Adipocyte (in vitro differentiated cells): ENCODE measurements at regions not wholly inside any gene's neighbourhood (a gene's known extent, or its start where the extent isn't known, plus 50 kb on each side); places are given as distances from the start of the nearest gene placed in this dataset.

Experiments used
- DNase-seq: peaks from one replicate; pipeline ENCODE4 v3.0.0-alpha.2; 2015; ENCODE audit warnings: low read depth
- H3K27me3 ChIP-seq: replicated peaks from 2 replicates; pipeline ENCODE4 v1.7.0; 2013; ENCODE audit warnings: mild to moderate bottlenecking, low read length, moderate library complexity; ENCODE audit not compliant: control insufficient read depth, insufficient read depth
- H3K36me3 ChIP-seq: 2 replicates; pipeline ENCODE4 v1.7.0; 2013; ENCODE audit warnings: low read length, mild to moderate bottlenecking, moderate library complexity; ENCODE audit not compliant: control insufficient read depth, insufficient read depth, severe bottlenecking
- H3K4me1 ChIP-seq: 2 replicates; pipeline ENCODE4 v1.7.0; 2013; ENCODE audit warnings: mild to moderate bottlenecking, low read length, moderate library complexity; ENCODE audit not compliant: control insufficient read depth, insufficient read depth
- H3K4me3 ChIP-seq: 2 replicates; pipeline ENCODE4 v1.7.0; 2013; ENCODE audit warnings: mild to moderate bottlenecking, low read length, moderate library complexity
- H3K9ac ChIP-seq: 2 replicates; pipeline ENCODE4 v1.7.0; 2013; ENCODE audit warnings: mild to moderate bottlenecking, low read length, moderate library complexity
- H3K9me3 ChIP-seq: 2 replicates; pipeline ENCODE4 v1.7.0; 2013; ENCODE audit warnings: mild to moderate bottlenecking, low read length, moderate library complexity; ENCODE audit not compliant: control insufficient read depth

- H3K9me3 ChIP-seq, result no peaks in the 10 kb centered on the region
- no peaks in the 10 kb centered on the region for H3K27me3 ChIP-seq
- H3K4me3 ChIP-seq, result no peak overlapping the region
- DNase-seq, result peak; percentile 62
- H3K36me3 ChIP-seq, result no peaks in the 10 kb centered on the region
- peaks cover 40% of the 10 kb centered on the region for H3K4me1 ChIP-seq
- H3K9ac ChIP-seq, result no peak overlapping the region
Observed at GRCh38 chr2:225113371-225114015, 71.2 kb upstream of the DOCK10 start.

GRCh38 chr2:225112362-225113126 lies 70.3 kb upstream of the DOCK10 start:
- Histone ChIP-seq H3K36me3 (no peaks in the 10 kb centered on the region), H3K27me3 (no peaks in the 10 kb centered on the region), H3K4me1 (peaks cover 35% of the 10 kb centered on the region), H3K9me3 (no peaks in the 10 kb centered on the region), H3K9ac (no peak overlapping the region), H3K4me3 (no peak overlapping the region)
- DNase-seq, result no peak

- Histone ChIP-seq H3K36me3 (no peaks in the 10 kb centered on the region), H3K9ac (no peak overlapping the region), H3K27me3 (no peaks in the 10 kb centered on the region), H3K4me3 (no peak overlapping the region), H3K9me3 (no peaks in the 10 kb centered on the region), H3K4me1 (peaks cover 21% of the 10 kb centered on the region)
- DNase-seq, result no peak
Observed at GRCh38 chr2:225108805-225109204, 66.5 kb upstream of the DOCK10 start.

GRCh38 chr2:225104971-225105370 lies 62.7 kb upstream of the DOCK10 start:
- no peak overlapping the region for H3K9ac ChIP-seq
- DNase-seq, result no peak

GRCh38 chr2:225104321-225104720 lies 62.1 kb upstream of the DOCK10 start:
- DNase-seq, result no peak
- H3K36me3 ChIP-seq, result no peaks in the 10 kb centered on the region
- peaks cover 22% of the 10 kb centered on the region for H3K4me1 ChIP-seq
- H3K9ac ChIP-seq, result no peak overlapping the region
- H3K9me3 ChIP-seq, result no peaks in the 10 kb centered on the region
- no peaks in the 10 kb centered on the region for H3K27me3 ChIP-seq
- no peak overlapping the region for H3K4me3 ChIP-seq

More at GRCh38 chr2:225104971-225105370, 62.7 kb upstream of the DOCK10 start:
- Histone ChIP-seq H3K4me3 (no peak overlapping the region), H3K4me1 (peaks cover 20% of the 10 kb centered on the region), H3K9me3 (no peaks in the 10 kb centered on the region), H3K27me3 (no peaks in the 10 kb centered on the region), H3K36me3 (no peaks in the 10 kb centered on the region)

GRCh38 chr2:225103737-225104141 lies 61.5 kb upstream of the DOCK10 start:
- peak; percentile 66 for DNase-seq
- peaks cover 22% of the 10 kb centered on the region for H3K4me1 ChIP-seq
- no peaks in the 10 kb centered on the region for H3K36me3 ChIP-seq
- no peaks in the 10 kb centered on the region for H3K9me3 ChIP-seq
- no peaks in the 10 kb centered on the region for H3K27me3 ChIP-seq
- peak overlapping the region; percentile 26 for H3K4me3 ChIP-seq
- no peak overlapping the region for H3K9ac ChIP-seq

GRCh38 chr2:225100856-225101294 lies 58.6 kb upstream of the DOCK10 start:
- Histone ChIP-seq H3K9ac (peak overlapping the region; percentile 64), H3K4me1 (peaks cover 30% of the 10 kb centered on the region)

GRCh38 chr2:225100269-225100668 lies 58.0 kb upstream of the DOCK10 start:
- Histone ChIP-seq H3K9ac (peak overlapping the region; percentile 64), H3K4me1 (peaks cover 30% of the 10 kb centered on the region), H3K36me3 (no peaks in the 10 kb centered on the region), H3K4me3 (peak overlapping the region; percentile 6), H3K27me3 (no peaks in the 10 kb centered on the region), H3K9me3 (no peaks in the 10 kb centered on the region)
- DNase-seq, result peak; percentile 36

More at GRCh38 chr2:225100856-225101294, 58.6 kb upstream of the DOCK10 start:
- Histone ChIP-seq H3K4me3 (peak overlapping the region; percentile 6), H3K9me3 (no peaks in the 10 kb centered on the region), H3K27me3 (no peaks in the 10 kb centered on the region), H3K36me3 (no peaks in the 10 kb centered on the region)
- DNase-seq, result peak; percentile 75

- Histone ChIP-seq H3K4me1 (peaks cover 22% of the 10 kb centered on the region), H3K9me3 (no peaks in the 10 kb centered on the region), H3K4me3 (no peak overlapping the region), H3K36me3 (no peaks in the 10 kb centered on the region), H3K27me3 (no peaks in the 10 kb centered on the region), H3K9ac (no peak overlapping the region)
- peak; percentile 75 for DNase-seq
Observed at GRCh38 chr2:225097035-225097434, 54.8 kb upstream of the DOCK10 start.
